WTC11 (cell line): ENCODE measurements at regions not wholly inside any gene's neighbourhood (a gene's known extent, or its start where the extent isn't known, plus 50 kb on each side); places are given as distances from the start of the nearest gene placed in this dataset.

ENCODE experiments used
- ATAC-seq: fragments of 200-7000 bp; cut with Tn5 transposase; 2 replicates; pipeline ENCODE4 v1.10.0; 2021; ENCODE audit warnings: mild to moderate bottlenecking, moderate library complexity
- CTCF ChIA-PET: fragments of 300-600 bp; sonication (Branson Sonifier 250); formaldehyde crosslinking; loops from one replicate; lab custom pipeline; 2021; ENCODE audit warnings: antibody characterized with exemption; lab: Charles Lee
- POLR2A ChIA-PET: fragments of 350-600 bp; sonication (Branson Sonifier 250); formaldehyde crosslinking; loops from one replicate; lab custom pipeline; 2021; ENCODE audit warnings: antibody characterized with exemption; lab: Charles Lee
- DNase-seq: peaks from one replicate; pipeline ENCODE4 v3.0.0; 2021; ENCODE audit warnings: low spot score
- H3K27ac Mint-ChIP-seq: 2 replicates; pipeline ENCODE4 v1.8.0; 2021; ENCODE audit warnings: mixed read lengths
- H3K27me3 Mint-ChIP-seq: 2 replicates; pipeline ENCODE4 v1.8.0; 2021; ENCODE audit warnings: low read depth, mild to moderate bottlenecking, moderate library complexity, mixed read lengths
- H3K36me3 Mint-ChIP-seq: 2 replicates; pipeline ENCODE4 v1.8.0; 2021; ENCODE audit warnings: mixed read lengths
- H3K4me1 Mint-ChIP-seq: 2 replicates; pipeline ENCODE4 v1.8.0; 2022; ENCODE audit warnings: mixed read lengths
- H3K4me3 Mint-ChIP-seq: 2 replicates; pipeline ENCODE4 v1.8.0; 2021; ENCODE audit warnings: mild to moderate bottlenecking, moderate library complexity, mixed read lengths
- H3K9me3 Mint-ChIP-seq: 2 replicates; pipeline ENCODE4 v1.8.0; 2021; ENCODE audit warnings: mixed read lengths
- CBFB ChIP-seq: sonication (generic); formaldehyde crosslinking; IDR thresholded peaks from 2 replicates; pipeline ENCODE4 v1.8.1; 2022; ENCODE audit warnings: mild to moderate bottlenecking, low read depth, missing genetic modification reagents
- CREM ChIP-seq: sonication (generic); formaldehyde crosslinking; IDR thresholded peaks from 2 replicates; pipeline ENCODE4 v1.8.1; 2022; ENCODE audit warnings: mild to moderate bottlenecking, missing genetic modification reagents, moderate library complexity
- ETV6 ChIP-seq: sonication (generic); formaldehyde crosslinking; IDR thresholded peaks from 2 replicates; pipeline ENCODE4 v1.8.1; 2022; ENCODE audit warnings: mild to moderate bottlenecking, missing genetic modification reagents
- FOXJ3 ChIP-seq: sonication (generic); formaldehyde crosslinking; IDR thresholded peaks from 2 replicates; pipeline ENCODE4 v1.9.0; 2021; ENCODE audit warnings: missing genetic modification reagents, mild to moderate bottlenecking, borderline replicate concordance
- FOXK1 ChIP-seq: sonication (generic); formaldehyde crosslinking; IDR thresholded peaks from 2 replicates; pipeline ENCODE4 v1.8.0; 2022; ENCODE audit warnings: mild to moderate bottlenecking, moderate library complexity, missing genetic modification reagents
- JAZF1 ChIP-seq: fragments of 250-450 bp; sonication (Bioruptor Pico); IDR thresholded peaks from 2 replicates; pipeline ENCODE4 v1.9.0; 2021; ENCODE audit warnings: moderate library complexity, mild to moderate bottlenecking, inconsistent platforms
- MXD4 ChIP-seq: fragments of 250-450 bp; sonication (Bioruptor Pico); IDR thresholded peaks from 2 replicates; pipeline ENCODE4 v1.8.0; 2021; ENCODE audit warnings: mild to moderate bottlenecking, moderate library complexity, borderline replicate concordance
- NFATC4 ChIP-seq: fragments of 250-450 bp; sonication (Bioruptor Pico); IDR thresholded peaks from 2 replicates; pipeline ENCODE4 v1.9.0; 2021; ENCODE audit warnings: mild to moderate bottlenecking
- NR3C1 ChIP-seq: sonication (generic); formaldehyde crosslinking; conservative IDR thresholded peaks from 2 replicates; pipeline ENCODE4 v1.8.1; 2023; ENCODE audit warnings: low read depth, mild to moderate bottlenecking, missing genetic modification reagents
- RELA ChIP-seq: sonication (generic); formaldehyde crosslinking; IDR thresholded peaks from 2 replicates; pipeline ENCODE4 v1.8.1; 2022; ENCODE audit warnings: missing genetic modification reagents, mild to moderate bottlenecking, borderline replicate concordance
- SMAD3 ChIP-seq: sonication (generic); formaldehyde crosslinking; IDR thresholded peaks from 2 replicates; pipeline ENCODE4 v1.8.0; 2022; ENCODE audit warnings: missing genetic modification reagents, mild to moderate bottlenecking, borderline replicate concordance
- TEAD1 ChIP-seq: sonication (generic); formaldehyde crosslinking; IDR thresholded peaks from 2 replicates; pipeline ENCODE4 v1.8.0; 2022; ENCODE audit warnings: mild to moderate bottlenecking, missing genetic modification reagents
- ZNF121 ChIP-seq: sonication (generic); formaldehyde crosslinking; IDR thresholded peaks from 2 replicates; pipeline ENCODE4 v1.8.0; 2023; ENCODE audit warnings: missing genetic modification reagents
- ZNF396 ChIP-seq: fragments of 250-450 bp; sonication (Bioruptor Pico); IDR thresholded peaks from 2 replicates; pipeline ENCODE4 v1.8.0; 2021; ENCODE audit warnings: mild to moderate bottlenecking, moderate library complexity, borderline replicate concordance
- TF ChIP-seq, protein P1 (sequence below): sonication (generic); formaldehyde crosslinking; IDR thresholded peaks from 2 replicates; pipeline ENCODE4 v1.8.0; 2023; ENCODE audit warnings: mild to moderate bottlenecking, missing genetic modification reagents
- TF ChIP-seq, protein P2 (sequence below): sonication (generic); formaldehyde crosslinking; conservative IDR thresholded peaks from 2 replicates; pipeline ENCODE4 v1.8.1; 2023; ENCODE audit warnings: mild to moderate bottlenecking, low read depth, missing genetic modification reagents, moderate library complexity
- TF ChIP-seq, protein P3 (sequence below): fragments of 250-450 bp; sonication (Bioruptor Pico); IDR thresholded peaks from 2 replicates; pipeline ENCODE4 v2.1.2; 2022; ENCODE audit warnings: mild to moderate bottlenecking, moderate library complexity
- TF ChIP-seq, protein P4 (sequence below): sonication (generic); formaldehyde crosslinking; IDR thresholded peaks from 2 replicates; pipeline ENCODE4 v1.8.0; 2023; ENCODE audit warnings: missing genetic modification reagents
- TF ChIP-seq, protein P5 (sequence below): sonication (generic); formaldehyde crosslinking; IDR thresholded peaks from 2 replicates; pipeline ENCODE4 v1.8.1; 2022; ENCODE audit warnings: mild to moderate bottlenecking, missing genetic modification reagents, moderate library complexity, borderline replicate concordance

DNA sequence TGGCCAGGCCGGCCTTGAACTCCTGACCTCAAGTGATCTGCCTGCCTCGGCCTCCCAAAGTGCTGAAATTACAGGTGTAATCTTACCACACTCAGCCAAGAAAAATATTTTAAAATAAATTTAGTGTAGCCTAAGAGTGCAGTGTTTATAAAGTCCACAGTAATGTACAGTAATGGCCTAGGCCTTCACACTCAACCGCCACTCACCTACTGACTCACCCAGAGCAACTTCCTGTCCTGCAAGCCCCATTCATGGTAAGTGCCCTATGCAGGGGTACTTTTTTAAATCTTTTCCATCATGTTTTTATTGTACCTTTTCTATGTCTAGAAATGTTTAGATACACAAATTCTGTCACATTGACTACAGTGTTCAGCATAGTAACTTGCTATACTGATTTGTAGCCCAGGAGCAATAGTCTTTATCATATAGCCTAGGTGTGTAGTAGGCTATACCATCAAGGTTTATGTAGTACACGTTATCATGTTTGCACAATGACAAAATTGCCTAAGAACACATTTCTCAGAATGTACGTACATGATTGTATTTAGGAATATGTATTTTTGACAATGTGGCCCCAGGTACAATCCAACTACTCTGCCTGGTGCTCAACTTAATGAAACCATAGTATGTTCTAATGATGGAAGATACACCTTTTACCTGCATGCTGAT, 455.2 kb downstream of the PCDH7 start (continued):
- TF ChIP-seq FOXJ3 (CRISPR knock-in tag) (no peak), ETV6 (CRISPR knock-in tag) (no peak), RELA (CRISPR knock-in tag) (no peak), JAZF1 (CRISPR knock-in tag) (no peak)
- TF ChIP-seq, all 79 proteins: peak for 0

DNA sequence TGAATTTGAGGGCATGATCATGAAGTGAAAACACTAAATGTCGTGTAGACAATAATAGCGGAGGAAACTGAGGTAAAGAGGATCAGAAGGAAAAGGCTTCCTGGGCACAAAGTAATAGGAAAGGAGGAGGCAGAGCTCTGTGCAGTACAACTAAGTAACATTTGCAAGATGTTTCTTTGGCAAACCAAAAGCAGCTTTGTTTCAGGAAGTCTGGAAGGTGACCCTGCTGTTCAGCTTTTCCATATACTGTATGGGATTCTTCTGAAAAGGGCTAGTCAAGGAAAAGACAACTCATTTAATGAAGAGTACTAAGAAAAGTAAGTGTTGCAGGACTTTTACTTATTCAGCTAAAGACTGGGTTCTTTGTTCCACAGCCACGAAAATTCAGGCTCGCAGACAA, 463.1 kb downstream of the PCDH7 start:
- ChIA-PET CTCF (no interaction called here), POLR2A (no interaction called here)
- H3K27me3 Mint-ChIP-seq = no peaks in the 10 kb centered on the region; the same call in 1 of the 2 replicates
- H3K27ac Mint-ChIP-seq = no peak overlapping the region
- H3K9me3 Mint-ChIP-seq = peaks cover 51% of the 10 kb centered on the region
- H3K4me1 Mint-ChIP-seq = no peaks in the 10 kb centered on the region
- H3K4me3 Mint-ChIP-seq = no peak overlapping the region
- peaks cover 39% of the 10 kb centered on the region for H3K36me3 Mint-ChIP-seq
- TF ChIP-seq CBFB = no peak
- no peak for TF ChIP-seq CREM (CRISPR knock-in tag)
- TF ChIP-seq NR3C1 (CRISPR knock-in tag) = no peak
- no peak for TF ChIP-seq FOXJ3 (CRISPR knock-in tag)
- TF ChIP-seq, protein P1, sequence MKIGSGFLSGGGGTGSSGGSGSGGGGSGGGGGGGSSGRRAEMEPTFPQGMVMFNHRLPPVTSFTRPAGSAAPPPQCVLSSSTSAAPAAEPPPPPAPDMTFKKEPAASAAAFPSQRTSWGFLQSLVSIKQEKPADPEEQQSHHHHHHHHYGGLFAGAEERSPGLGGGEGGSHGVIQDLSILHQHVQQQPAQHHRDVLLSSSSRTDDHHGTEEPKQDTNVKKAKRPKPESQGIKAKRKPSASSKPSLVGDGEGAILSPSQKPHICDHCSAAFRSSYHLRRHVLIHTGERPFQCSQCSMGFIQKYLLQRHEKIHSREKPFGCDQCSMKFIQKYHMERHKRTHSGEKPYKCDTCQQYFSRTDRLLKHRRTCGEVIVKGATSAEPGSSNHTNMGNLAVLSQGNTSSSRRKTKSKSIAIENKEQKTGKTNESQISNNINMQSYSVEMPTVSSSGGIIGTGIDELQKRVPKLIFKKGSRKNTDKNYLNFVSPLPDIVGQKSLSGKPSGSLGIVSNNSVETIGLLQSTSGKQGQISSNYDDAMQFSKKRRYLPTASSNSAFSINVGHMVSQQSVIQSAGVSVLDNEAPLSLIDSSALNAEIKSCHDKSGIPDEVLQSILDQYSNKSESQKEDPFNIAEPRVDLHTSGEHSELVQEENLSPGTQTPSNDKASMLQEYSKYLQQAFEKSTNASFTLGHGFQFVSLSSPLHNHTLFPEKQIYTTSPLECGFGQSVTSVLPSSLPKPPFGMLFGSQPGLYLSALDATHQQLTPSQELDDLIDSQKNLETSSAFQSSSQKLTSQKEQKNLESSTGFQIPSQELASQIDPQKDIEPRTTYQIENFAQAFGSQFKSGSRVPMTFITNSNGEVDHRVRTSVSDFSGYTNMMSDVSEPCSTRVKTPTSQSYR = no peak
- no peak for TF ChIP-seq ZNF121 (CRISPR knock-in tag)
- TF ChIP-seq, protein P2, sequence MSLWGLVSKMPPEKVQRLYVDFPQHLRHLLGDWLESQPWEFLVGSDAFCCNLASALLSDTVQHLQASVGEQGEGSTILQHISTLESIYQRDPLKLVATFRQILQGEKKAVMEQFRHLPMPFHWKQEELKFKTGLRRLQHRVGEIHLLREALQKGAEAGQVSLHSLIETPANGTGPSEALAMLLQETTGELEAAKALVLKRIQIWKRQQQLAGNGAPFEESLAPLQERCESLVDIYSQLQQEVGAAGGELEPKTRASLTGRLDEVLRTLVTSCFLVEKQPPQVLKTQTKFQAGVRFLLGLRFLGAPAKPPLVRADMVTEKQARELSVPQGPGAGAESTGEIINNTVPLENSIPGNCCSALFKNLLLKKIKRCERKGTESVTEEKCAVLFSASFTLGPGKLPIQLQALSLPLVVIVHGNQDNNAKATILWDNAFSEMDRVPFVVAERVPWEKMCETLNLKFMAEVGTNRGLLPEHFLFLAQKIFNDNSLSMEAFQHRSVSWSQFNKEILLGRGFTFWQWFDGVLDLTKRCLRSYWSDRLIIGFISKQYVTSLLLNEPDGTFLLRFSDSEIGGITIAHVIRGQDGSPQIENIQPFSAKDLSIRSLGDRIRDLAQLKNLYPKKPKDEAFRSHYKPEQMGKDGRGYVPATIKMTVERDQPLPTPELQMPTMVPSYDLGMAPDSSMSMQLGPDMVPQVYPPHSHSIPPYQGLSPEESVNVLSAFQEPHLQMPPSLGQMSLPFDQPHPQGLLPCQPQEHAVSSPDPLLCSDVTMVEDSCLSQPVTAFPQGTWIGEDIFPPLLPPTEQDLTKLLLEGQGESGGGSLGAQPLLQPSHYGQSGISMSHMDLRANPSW (CRISPR knock-in tag) = no peak
- TF ChIP-seq MXD4 (CRISPR knock-in tag) = no peak
- no peak for TF ChIP-seq TEAD1 (CRISPR knock-in tag)
- TF ChIP-seq, protein P3, sequence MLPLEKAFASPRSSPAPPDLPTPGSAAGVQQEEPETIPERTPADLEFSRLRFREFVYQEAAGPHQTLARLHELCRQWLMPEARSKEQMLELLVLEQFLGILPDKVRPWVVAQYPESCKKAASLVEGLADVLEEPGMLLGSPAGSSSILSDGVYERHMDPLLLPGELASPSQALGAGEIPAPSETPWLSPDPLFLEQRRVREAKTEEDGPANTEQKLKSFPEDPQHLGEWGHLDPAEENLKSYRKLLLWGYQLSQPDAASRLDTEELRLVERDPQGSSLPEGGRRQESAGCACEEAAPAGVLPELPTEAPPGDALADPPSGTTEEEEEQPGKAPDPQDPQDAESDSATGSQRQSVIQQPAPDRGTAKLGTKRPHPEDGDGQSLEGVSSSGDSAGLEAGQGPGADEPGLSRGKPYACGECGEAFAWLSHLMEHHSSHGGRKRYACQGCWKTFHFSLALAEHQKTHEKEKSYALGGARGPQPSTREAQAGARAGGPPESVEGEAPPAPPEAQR (CRISPR knock-in tag) = no peak
- TF ChIP-seq FOXK1 (CRISPR knock-in tag) = no peak
- TF ChIP-seq SMAD3 = no peak
- TF ChIP-seq, protein P4, sequence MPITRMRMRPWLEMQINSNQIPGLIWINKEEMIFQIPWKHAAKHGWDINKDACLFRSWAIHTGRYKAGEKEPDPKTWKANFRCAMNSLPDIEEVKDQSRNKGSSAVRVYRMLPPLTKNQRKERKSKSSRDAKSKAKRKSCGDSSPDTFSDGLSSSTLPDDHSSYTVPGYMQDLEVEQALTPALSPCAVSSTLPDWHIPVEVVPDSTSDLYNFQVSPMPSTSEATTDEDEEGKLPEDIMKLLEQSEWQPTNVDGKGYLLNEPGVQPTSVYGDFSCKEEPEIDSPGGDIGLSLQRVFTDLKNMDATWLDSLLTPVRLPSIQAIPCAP (CRISPR knock-in tag) = no peak
- TF ChIP-seq NFATC4 (CRISPR knock-in tag) = no peak
- no peak for TF ChIP-seq ZNF396 (CRISPR knock-in tag)
- TF ChIP-seq, protein P5, sequence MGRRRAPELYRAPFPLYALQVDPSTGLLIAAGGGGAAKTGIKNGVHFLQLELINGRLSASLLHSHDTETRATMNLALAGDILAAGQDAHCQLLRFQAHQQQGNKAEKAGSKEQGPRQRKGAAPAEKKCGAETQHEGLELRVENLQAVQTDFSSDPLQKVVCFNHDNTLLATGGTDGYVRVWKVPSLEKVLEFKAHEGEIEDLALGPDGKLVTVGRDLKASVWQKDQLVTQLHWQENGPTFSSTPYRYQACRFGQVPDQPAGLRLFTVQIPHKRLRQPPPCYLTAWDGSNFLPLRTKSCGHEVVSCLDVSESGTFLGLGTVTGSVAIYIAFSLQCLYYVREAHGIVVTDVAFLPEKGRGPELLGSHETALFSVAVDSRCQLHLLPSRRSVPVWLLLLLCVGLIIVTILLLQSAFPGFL (CRISPR knock-in tag) = no peak
- ATAC-seq (no peak), DNase-seq (no peak)
